ENCODE measurements at regions not wholly inside any gene's neighbourhood (a gene's known extent, or its start where the extent isn't known, plus 50 kb on each side); places are given as distances from the start of the nearest gene placed in this dataset.

DNA sequence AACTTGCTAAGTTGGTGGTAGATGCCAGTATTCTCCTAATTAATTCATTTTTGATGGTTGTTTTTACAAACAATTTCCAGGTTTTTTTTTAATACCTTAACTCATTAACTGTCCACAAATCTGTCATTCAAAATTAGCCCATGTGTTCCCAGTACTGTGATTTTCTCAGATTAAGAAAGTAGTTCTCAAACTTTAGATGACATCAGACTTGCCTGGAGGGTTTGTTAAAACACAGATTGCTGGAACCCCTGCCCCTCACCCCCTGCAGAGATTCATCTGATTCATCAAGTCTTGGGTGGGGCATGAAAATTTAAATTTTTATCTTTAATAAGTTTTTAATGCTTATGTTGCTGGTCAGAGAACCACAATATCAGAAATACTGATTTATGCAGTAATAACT is 130.5 kb downstream of the BACH1 start:
- no peak overlapping the region for H2BK120ac ChIP-seq (replicated peaks; ENCODE audit: low read depth, low read length)
- H2BK12ac ChIP-seq (ENCODE audit: low read depth, low read length) = no peak overlapping the region
- H4K20me1 ChIP-seq (replicated peaks in 1 of 2; ENCODE audit: control insufficient read depth in 1 of 2, insufficient read depth in 2 of 2, low read length in 2 of 2) = no peaks in the 10 kb centered on the region
- H3K18ac ChIP-seq (ENCODE audit: extremely low read depth, low read length) = no peak overlapping the region
- H3K4me1 ChIP-seq (replicated peaks in 1 of 4; ENCODE audit: control insufficient read depth in 3 of 4, insufficient read depth in 4 of 4, low read length in 3 of 4) = no peaks in the 10 kb centered on the region
- no peaks in the 10 kb centered on the region for H3K27me3 ChIP-seq (replicated peaks in 1 of 4; ENCODE audit: control insufficient read depth in 3 of 4, extremely low read depth in 1 of 4, insufficient read depth in 3 of 4, low read length in 3 of 4)
- no peak for FAIRE-seq
- no peak overlapping the region for H2AFZ ChIP-seq (ENCODE audit: low read length)
- no peak overlapping the region for H3K9ac ChIP-seq (replicated peaks in 1 of 4; ENCODE audit: extremely low read depth in 1 of 4, low read depth in 3 of 4, low read length in 3 of 4)
- no peak overlapping the region for H2BK15ac ChIP-seq (ENCODE audit: low read length)
- no peak overlapping the region for H4K5ac ChIP-seq (ENCODE audit: insufficient read length, low read depth, low read length)
- H3K56ac ChIP-seq (replicated peaks; ENCODE audit: insufficient read length, low read depth, low read length) = no peak overlapping the region
- H2AK5ac ChIP-seq (ENCODE audit: low read depth, low read length) = no peak overlapping the region
- H3K23me2 ChIP-seq (ENCODE audit: low read depth, low read length) = no peaks in the 10 kb centered on the region
- H2BK20ac ChIP-seq (ENCODE audit: low read length) = no peak overlapping the region
- no peaks in the 10 kb centered on the region for H3K36me3 ChIP-seq (ENCODE audit: control insufficient read depth in 2 of 4, insufficient read depth in 4 of 4, low read length in 3 of 4)
- no peak overlapping the region for H3K4me2 ChIP-seq (ENCODE audit: insufficient read depth in 1 of 2, low read depth in 2 of 2, low read length in 2 of 2)
- H3K27ac ChIP-seq (ENCODE audit: low read depth, low read length) = no peak overlapping the region
- H3K4ac ChIP-seq (replicated peaks; ENCODE audit: insufficient read length, low read depth, low read length) = no peak overlapping the region
- H3K4me3 ChIP-seq (ENCODE audit: extremely low read depth in 1 of 4, insufficient read depth in 2 of 4, low read depth in 3 of 4, low read length in 4 of 4) = no peak overlapping the region
- POLR2A ChIA-PET (ENCODE audit: partially characterized antibody) = no interaction called here
- H3K9me3 ChIP-seq (ENCODE audit: insufficient read depth in 2 of 2, low read depth in 1 of 2, low read length in 1 of 2) = no peaks in the 10 kb centered on the region
- CTCF ChIA-PET (ENCODE audit: partially characterized antibody) = no interaction called here
- H4K8ac ChIP-seq (ENCODE audit: extremely low read depth, insufficient read depth, low read length) = no peak overlapping the region
- H3K79me2 ChIP-seq (ENCODE audit: control insufficient read depth in 1 of 2, insufficient read depth in 2 of 2, low read length in 2 of 2) = no peaks in the 10 kb centered on the region
- H2BK5ac ChIP-seq (ENCODE audit: low read depth, low read length) = no peak overlapping the region
- H3K79me1 ChIP-seq (ENCODE audit: low read depth, low read length) = no peaks in the 10 kb centered on the region
- no peak overlapping the region for H3K23ac ChIP-seq (ENCODE audit: insufficient read length)
- DNase-seq (ENCODE audit: low read depth in 1 of 2, low spot score in 2 of 2) = no peak
- H3K14ac ChIP-seq (ENCODE audit: insufficient read length) = no peak overlapping the region
- no peak overlapping the region for H4K91ac ChIP-seq (replicated peaks; ENCODE audit: insufficient read length, low read length)
- TF ChIP-seq NANOG (IDR thresholded peaks at IDR 0.05; ENCODE audit: insufficient read depth, low read depth, low read length, poor library complexity, severe bottlenecking) (no peak), SIRT6 (IDR thresholded peaks at IDR 0.05; ENCODE audit: low read length) (no peak), SUZ12 (IDR thresholded peaks at IDR 0.05; ENCODE audit: low read length) (no peak), HDAC6 (IDR thresholded peaks at IDR 0.05; ENCODE audit: low read depth, low read length) (no peak), EZH2 (IDR thresholded peaks at IDR 0.05; ENCODE audit: low read depth, low read length, severe bottlenecking) (no peak), BRCA1 (IDR thresholded peaks at IDR 0.05; ENCODE audit: low read depth, low read length) (no peak)

All from H1 (cell line).